Sigmoid colon (tissue), 4 donors: ENCODE measurements at regions not wholly inside any gene's neighbourhood (a gene's known extent, or its start where the extent isn't known, plus 50 kb on each side); places are given as distances from the start of the nearest gene placed in this dataset.

Source experiments
- CTCF ChIP-seq, 4 experiments: fragments of 450-650 bp in 3 of 4; fragments of 200-600 bp in 1 of 4; IDR thresholded peaks; one replicate each; pipeline ENCODE4 v1.5.1; 2016 to 2019; ENCODE audit warnings: antibody characterized with exemption in 4 of 4, mild to moderate bottlenecking in 3 of 4, moderate library complexity in 2 of 4
- POLR2AphosphoS5 ChIP-seq, 4 donors: sonication (generic); formaldehyde crosslinking; IDR thresholded peaks; one replicate each; pipeline ENCODE4 v1.6.1; 2017; ENCODE audit warnings: antibody characterized with exemption in 4 of 4

DNA sequence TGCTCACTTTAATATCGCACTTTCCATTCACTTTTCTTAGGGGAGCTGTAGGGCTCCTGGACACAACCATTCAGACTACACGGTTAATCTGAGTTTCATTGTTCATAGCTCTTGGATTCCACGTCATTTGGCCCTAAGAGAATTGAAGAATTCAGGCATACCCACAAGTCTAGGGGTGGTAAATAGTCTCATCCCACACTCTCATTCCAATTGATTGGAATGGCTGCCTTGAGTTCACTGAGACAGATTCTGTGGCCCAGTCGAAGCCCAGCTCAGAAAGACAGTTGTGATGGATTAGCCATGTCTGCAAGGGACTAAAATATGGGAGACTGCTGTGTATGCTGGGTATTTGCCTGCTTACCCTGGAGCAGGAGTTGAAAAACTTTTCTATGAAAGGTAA, 124.6 kb downstream of the TFCP2L1 start:
- TF ChIP-seq CTCF (IDR thresholded peaks at IDR 0.05), result no peak
- TF ChIP-seq POLR2AphosphoS5 (IDR thresholded peaks at IDR 0.05), result no peak
